ENCODE measurements at regions not wholly inside any gene's neighbourhood (a gene's known extent, or its start where the extent isn't known, plus 50 kb on each side); places are given as distances from the start of the nearest gene placed in this dataset.

GRCh38 chr3:144942093-144942837 lies 970.6 kb downstream of the DIPK2A start:
- TF ChIP-seq POLR2AphosphoS5 (IDR thresholded peaks at IDR 0.05; ENCODE audit: low read depth, low read length) (no peak), POLR2A (IDR thresholded peaks at IDR 0.05; ENCODE audit: low read depth, low read length) (no peak)
